IMR-90 (cell line): ENCODE measurements at regions not wholly inside any gene's neighbourhood (a gene's known extent, or its start where the extent isn't known, plus 50 kb on each side); places are given as distances from the start of the nearest gene placed in this dataset.
A peak's percentile ranks its signal among the peaks of the same experiment; 100 is the strongest.

Source experiments
- ATAC-seq: fragments of 200-7000 bp; cut with Tn5 transposase; 2 replicates; pipeline ENCODE4 v1.9.1; 2020; ENCODE audit warnings: low read depth, mild to moderate bottlenecking, moderate library complexity
- BruUV-seq: library from RNA; stranded (reverse); fragments of 400-500 nt; replicated peaks from 2 replicates; lab custom pipeline; 2021; lab: Mats Ljungman, UMichigan
- CTCF ChIA-PET: fragments of 300-600 bp; formaldehyde crosslinking; extraction: SDS; loops from one replicate; lab custom pipeline; 2021; ENCODE audit warnings: antibody characterized with exemption; lab: Yijun Ruan, JAX
- POLR2A ChIA-PET: fragments of 300-600 bp; sonication (Branson Sonifier 250); formaldehyde crosslinking; loops from one replicate; lab custom pipeline; 2022; ENCODE audit warnings: antibody characterized with exemption; ENCODE audit not compliant: unreplicated experiment; lab: Charles Lee
- DNase-seq: peaks from one replicate; pipeline ENCODE4 v3.0.0; 2013
- H2AFZ ChIP-seq: replicated peaks from 2 replicates; pipeline ENCODE3; 2013; ENCODE audit warnings: low read length, mild to moderate bottlenecking; ENCODE audit not compliant: poor library complexity
- H2AK5ac ChIP-seq: 2 replicates; pipeline ENCODE4 v1.6.1; 2013; ENCODE audit warnings: low read depth, low read length, inconsistent platforms
- H2AK9ac ChIP-seq: replicated peaks from 2 replicates; pipeline ENCODE3; 2013; ENCODE audit warnings: mild to moderate bottlenecking, low read depth, low read length, moderate library complexity; ENCODE audit not compliant: poor library complexity
- H2BK120ac ChIP-seq: 2 replicates; pipeline ENCODE4 v1.6.1; 2013; ENCODE audit warnings: low read depth, low read length, inconsistent platforms
- H2BK15ac ChIP-seq: 3 replicates; pipeline ENCODE4 v1.6.1; 2013; ENCODE audit warnings: low read depth, low read length, inconsistent platforms
- H2BK20ac ChIP-seq: 2 replicates; pipeline ENCODE4 v1.6.1; 2013; ENCODE audit warnings: low read depth, mild to moderate bottlenecking, inconsistent platforms, low read length, moderate library complexity
- H2BK5ac ChIP-seq: 2 replicates; pipeline ENCODE4 v1.6.1; 2013; ENCODE audit warnings: mild to moderate bottlenecking, low read depth, low read length, inconsistent platforms; ENCODE audit not compliant: poor library complexity, severe bottlenecking
- H3K14ac ChIP-seq: replicated peaks from 2 replicates; pipeline ENCODE4 v1.6.1; 2013; ENCODE audit warnings: low read depth, low read length, inconsistent platforms
- H3K18ac ChIP-seq: 2 replicates; pipeline ENCODE4 v1.6.1; 2013; ENCODE audit warnings: low read depth, low read length, control low read depth
- H3K23ac ChIP-seq: 2 replicates; pipeline ENCODE4 v1.6.1; 2013; ENCODE audit warnings: low read depth, low read length, inconsistent platforms
- H3K27ac ChIP-seq: 2 replicates; pipeline ENCODE4 v1.5.1; 2013; ENCODE audit warnings: mild to moderate bottlenecking, control low read depth, low read length; ENCODE audit not compliant: insufficient read depth
- H3K27me3 ChIP-seq: 2 replicates; pipeline ENCODE4 v1.6.1; 2013; ENCODE audit warnings: low read length; ENCODE audit not compliant: control insufficient read depth, insufficient read depth
- H3K36me3 ChIP-seq: 2 replicates; pipeline ENCODE4 v1.6.1; 2013; ENCODE audit warnings: low read length, mixed read lengths; ENCODE audit not compliant: control insufficient read depth, insufficient read depth
- H3K4ac ChIP-seq: 2 replicates; pipeline ENCODE4 v1.6.1; 2013; ENCODE audit warnings: low read depth, low read length, inconsistent platforms
- H3K4me1 ChIP-seq: 2 replicates; pipeline ENCODE4 v1.6.1; 2013; ENCODE audit warnings: low read length, mixed read lengths; ENCODE audit not compliant: control insufficient read depth, insufficient read depth
- H3K4me2 ChIP-seq: 2 replicates; pipeline ENCODE4 v1.6.1; 2013; ENCODE audit warnings: low read depth, mild to moderate bottlenecking, control low read depth, low read length, moderate library complexity
- H3K4me3 ChIP-seq: 2 replicates; pipeline ENCODE4 v1.5.1; 2013; ENCODE audit warnings: low read depth, mild to moderate bottlenecking, control low read depth, low read length, moderate library complexity; ENCODE audit not compliant: insufficient read depth
- H3K56ac ChIP-seq: 2 replicates; pipeline ENCODE4 v1.6.1; 2013; ENCODE audit warnings: low read length, inconsistent platforms; ENCODE audit not compliant: insufficient read depth; ENCODE audit errors: extremely low read depth
- H3K79me1 ChIP-seq, 2 experiments: 2 replicates each; pipeline ENCODE4 v1.6.1; 2013; ENCODE audit warnings: low read length in 2 of 2, inconsistent platforms in 1 of 2, low read depth in 1 of 2
- H3K9ac ChIP-seq: 2 replicates; pipeline ENCODE4 v1.6.1; 2013; ENCODE audit warnings: low read depth, low read length, control low read depth
- H3K9me1 ChIP-seq: 2 replicates; pipeline ENCODE4 v1.6.1; 2013; ENCODE audit warnings: low read length, inconsistent platforms; ENCODE audit not compliant: insufficient read depth
- H3K9me3 ChIP-seq: 2 replicates; pipeline ENCODE4 v1.6.1; 2013; ENCODE audit warnings: low read length; ENCODE audit not compliant: control insufficient read depth, insufficient read depth
- H4K20me1 ChIP-seq: 2 replicates; pipeline ENCODE4 v1.6.1; 2013; ENCODE audit warnings: low read length, inconsistent platforms; ENCODE audit not compliant: insufficient read depth
- H4K5ac ChIP-seq: 2 replicates; pipeline ENCODE4 v1.6.1; 2013; ENCODE audit warnings: mild to moderate bottlenecking, low read depth, low read length, control low read depth
- H4K8ac ChIP-seq, 2 experiments: 2 replicates each; pipeline ENCODE4 v1.6.1; 2013; ENCODE audit warnings: low read depth in 2 of 2, low read length in 2 of 2, control low read depth in 1 of 2, inconsistent platforms in 1 of 2
- H4K91ac ChIP-seq: 2 replicates; pipeline ENCODE4 v1.6.1; 2013; ENCODE audit warnings: low read depth, low read length, inconsistent platforms; ENCODE audit not compliant: insufficient read depth
- CHD1 ChIP-seq: IDR thresholded peaks from 2 replicates; pipeline ENCODE4 v1.6.1; 2012; ENCODE audit warnings: low read depth, low read length, improper control_type of control experiment
- FOS ChIP-seq: fragments of 150-350 bp; IDR thresholded peaks from 2 replicates; pipeline ENCODE4 v1.6.1; 2016; ENCODE audit warnings: low read depth, low read length
- MAFK ChIP-seq: IDR thresholded peaks from 2 replicates; pipeline ENCODE4 v1.6.1; 2012; ENCODE audit warnings: low read depth, low read length, improper control_type of control experiment
- MAZ ChIP-seq: IDR thresholded peaks from 2 replicates; pipeline ENCODE4 v1.6.1; 2012; ENCODE audit warnings: low read depth, mild to moderate bottlenecking, low read length, improper control_type of control experiment, moderate library complexity, borderline replicate concordance
- RCOR1 ChIP-seq: IDR thresholded peaks from 2 replicates; pipeline ENCODE4 v1.6.1; 2012; ENCODE audit warnings: mild to moderate bottlenecking, low read length, improper control_type of control experiment; ENCODE audit not compliant: insufficient replicate concordance
- RFX5 ChIP-seq: IDR thresholded peaks from 2 replicates; pipeline ENCODE4 v1.8.0; 2012; ENCODE audit warnings: low read depth, mild to moderate bottlenecking, low read length, moderate library complexity
- WGBS, 2 experiments: methylation state at CpG; one replicate each; pipeline versions ENCODE4 v1.1.5 to v1.1.7; 2013; ENCODE audit warnings: missing lambda C conversion rate in 2 of 2; ENCODE audit not compliant: insufficient read length in 1 of 2; ENCODE audit errors: extremely low coverage in 2 of 2; 5-methylcytosine and 5-hydroxymethylcytosine counted together
- dilution Hi-C: fragments of 300-500 bp; cut with HindIII; formaldehyde crosslinking; loops from one replicate; pipeline ENCODE4 v1.14.3; 2018; ENCODE audit warnings: low sequenced_read_pairs; ENCODE audit not compliant: unreplicated experiment
- in situ Hi-C: fragments of 300-500 bp; cut with MboI; formaldehyde crosslinking; loops from 3 replicates; pipeline ENCODE4 v1.14.3; 2019; ENCODE audit warnings: low sequenced_read_pairs, inconsistent platforms, mixed read lengths
- intact Hi-C: fragments of 100-400 bp; cut with micrococcal nuclease; formaldehyde crosslinking; loops from 2 replicates; pipeline ENCODE4 v1.10.0; 2022
- TF ChIP-seq, protein P1 (sequence below): fragments of 150-350 bp; IDR thresholded peaks from 2 replicates; pipeline ENCODE4 v1.6.1; 2016; ENCODE audit warnings: low read depth, mild to moderate bottlenecking, low read length, moderate library complexity, borderline replicate concordance
- TF ChIP-seq, protein P2 (sequence below): conservative IDR thresholded peaks from 2 replicates; pipeline ENCODE4 v1.5.1; 2012; ENCODE audit warnings: mild to moderate bottlenecking, low read depth, low read length, improper control_type of control experiment
- TF ChIP-seq, protein P3 (sequence below): fragments of 150-350 bp; IDR thresholded peaks from 2 replicates; pipeline ENCODE4 v1.6.1; 2017; ENCODE audit warnings: mild to moderate bottlenecking, antibody characterized with exemption, low read length, low read depth

DNA sequence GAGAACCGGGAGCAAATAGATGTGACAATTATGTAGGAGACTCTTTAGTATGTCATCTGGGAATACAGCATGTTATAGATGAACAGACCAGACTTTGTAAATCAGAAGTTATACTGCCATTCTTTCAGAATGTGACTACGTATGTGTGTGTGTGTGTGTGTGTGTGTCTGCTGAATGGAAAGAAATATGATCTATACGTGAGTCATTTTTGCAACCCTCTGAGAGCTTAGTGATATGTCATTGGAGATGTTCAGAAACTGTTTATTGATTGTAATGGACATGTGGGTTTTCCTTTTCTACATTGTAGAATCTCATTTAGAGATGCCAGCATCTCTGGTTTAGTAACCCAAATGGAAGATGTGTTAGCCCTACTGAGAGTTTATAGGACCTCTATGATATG is 731.5 kb downstream of the TLE1 start:
- Histone ChIP-seq H3K4me1 (no peaks in the 10 kb centered on the region), H3K27ac (no peak overlapping the region), H3K23ac (no peak overlapping the region), H2BK120ac (no peak overlapping the region), H2BK5ac (no peak overlapping the region), H2AK5ac (no peak overlapping the region), H4K91ac (no peak overlapping the region), H4K8ac (no peak overlapping the region), H2BK20ac (no peak overlapping the region), H4K5ac (no peak overlapping the region), H3K79me1 (no peaks in the 10 kb centered on the region), H3K4ac (no peak overlapping the region), H3K9ac (no peak overlapping the region), H3K9me1 (no peaks in the 10 kb centered on the region), H3K36me3 (no peaks in the 10 kb centered on the region), H3K14ac (no peak overlapping the region), H2AFZ (no peak overlapping the region), H3K4me2 (no peak overlapping the region), H3K9me3 (no peaks in the 10 kb centered on the region), H3K18ac (no peak overlapping the region), H4K20me1 (no peaks in the 10 kb centered on the region), H3K56ac (no peak overlapping the region), H2AK9ac (no peak overlapping the region), H3K4me3 (no peak overlapping the region), H2BK15ac (no peak overlapping the region), H3K27me3 (no peaks in the 10 kb centered on the region)
- dilution Hi-C loops (no loop called here), in situ Hi-C loops (no loop called here), intact Hi-C loops (no loop called here)
- ATAC-seq, result no peak
- DNase-seq, result peak; percentile 56
- POLR2A ChIA-PET, result no interaction called here
- BruUV-seq, result no TSS peak
- TF ChIP-seq, protein P1, sequence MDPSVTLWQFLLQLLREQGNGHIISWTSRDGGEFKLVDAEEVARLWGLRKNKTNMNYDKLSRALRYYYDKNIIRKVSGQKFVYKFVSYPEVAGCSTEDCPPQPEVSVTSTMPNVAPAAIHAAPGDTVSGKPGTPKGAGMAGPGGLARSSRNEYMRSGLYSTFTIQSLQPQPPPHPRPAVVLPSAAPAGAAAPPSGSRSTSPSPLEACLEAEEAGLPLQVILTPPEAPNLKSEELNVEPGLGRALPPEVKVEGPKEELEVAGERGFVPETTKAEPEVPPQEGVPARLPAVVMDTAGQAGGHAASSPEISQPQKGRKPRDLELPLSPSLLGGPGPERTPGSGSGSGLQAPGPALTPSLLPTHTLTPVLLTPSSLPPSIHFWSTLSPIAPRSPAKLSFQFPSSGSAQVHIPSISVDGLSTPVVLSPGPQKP, result no peak
- no peak for TF ChIP-seq RFX5
- no peak for TF ChIP-seq MAZ
- no peak for TF ChIP-seq FOS
- no peak for TF ChIP-seq CHD1
- TF ChIP-seq MAFK, result no peak
- no peak for TF ChIP-seq RCOR1
- TF ChIP-seq, protein P2, sequence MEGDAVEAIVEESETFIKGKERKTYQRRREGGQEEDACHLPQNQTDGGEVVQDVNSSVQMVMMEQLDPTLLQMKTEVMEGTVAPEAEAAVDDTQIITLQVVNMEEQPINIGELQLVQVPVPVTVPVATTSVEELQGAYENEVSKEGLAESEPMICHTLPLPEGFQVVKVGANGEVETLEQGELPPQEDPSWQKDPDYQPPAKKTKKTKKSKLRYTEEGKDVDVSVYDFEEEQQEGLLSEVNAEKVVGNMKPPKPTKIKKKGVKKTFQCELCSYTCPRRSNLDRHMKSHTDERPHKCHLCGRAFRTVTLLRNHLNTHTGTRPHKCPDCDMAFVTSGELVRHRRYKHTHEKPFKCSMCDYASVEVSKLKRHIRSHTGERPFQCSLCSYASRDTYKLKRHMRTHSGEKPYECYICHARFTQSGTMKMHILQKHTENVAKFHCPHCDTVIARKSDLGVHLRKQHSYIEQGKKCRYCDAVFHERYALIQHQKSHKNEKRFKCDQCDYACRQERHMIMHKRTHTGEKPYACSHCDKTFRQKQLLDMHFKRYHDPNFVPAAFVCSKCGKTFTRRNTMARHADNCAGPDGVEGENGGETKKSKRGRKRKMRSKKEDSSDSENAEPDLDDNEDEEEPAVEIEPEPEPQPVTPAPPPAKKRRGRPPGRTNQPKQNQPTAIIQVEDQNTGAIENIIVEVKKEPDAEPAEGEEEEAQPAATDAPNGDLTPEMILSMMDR, result no peak
- TF ChIP-seq, protein P3, sequence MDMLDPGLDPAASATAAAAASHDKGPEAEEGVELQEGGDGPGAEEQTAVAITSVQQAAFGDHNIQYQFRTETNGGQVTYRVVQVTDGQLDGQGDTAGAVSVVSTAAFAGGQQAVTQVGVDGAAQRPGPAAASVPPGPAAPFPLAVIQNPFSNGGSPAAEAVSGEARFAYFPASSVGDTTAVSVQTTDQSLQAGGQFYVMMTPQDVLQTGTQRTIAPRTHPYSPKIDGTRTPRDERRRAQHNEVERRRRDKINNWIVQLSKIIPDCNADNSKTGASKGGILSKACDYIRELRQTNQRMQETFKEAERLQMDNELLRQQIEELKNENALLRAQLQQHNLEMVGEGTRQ, result no peak
- WGBS, 2 experiments, result no CpG with 5 or more reads among the region's 3 CpGs
- CTCF ChIA-PET, result no interaction called here
